ENCODE measurements at regions not wholly inside any gene's neighbourhood (a gene's known extent, or its start where the extent isn't known, plus 50 kb on each side); places are given as distances from the start of the nearest gene placed in this dataset.
A peak's percentile ranks its signal among the peaks of the same experiment; 100 is the strongest.
"Not testable (repeated sequence)": the region's sequence is repeated elsewhere in the genome, so short reads cannot be mapped to it uniquely, and the experiment has no call there.

DNA sequence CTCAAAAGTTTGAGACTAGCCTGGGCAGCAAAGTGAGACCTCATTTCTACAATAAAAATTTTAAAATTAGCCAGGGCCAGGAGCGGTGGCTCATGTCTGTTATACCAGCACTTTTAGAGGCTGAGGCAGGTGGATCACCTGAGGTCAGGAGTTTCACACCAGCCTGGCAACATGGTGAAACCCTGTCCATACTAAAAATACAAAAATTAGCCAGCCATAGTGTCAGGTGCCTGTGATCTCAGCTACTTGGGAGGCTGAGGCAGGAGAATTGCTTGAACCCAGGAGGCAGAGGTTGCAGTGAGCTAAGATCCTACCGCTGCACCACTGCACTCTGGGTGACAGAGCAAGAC, 85.1 kb upstream of the MAP4 start:
- not testable (repeated sequence) for DNase-seq (ENCODE audit: low spot score)

DNA sequence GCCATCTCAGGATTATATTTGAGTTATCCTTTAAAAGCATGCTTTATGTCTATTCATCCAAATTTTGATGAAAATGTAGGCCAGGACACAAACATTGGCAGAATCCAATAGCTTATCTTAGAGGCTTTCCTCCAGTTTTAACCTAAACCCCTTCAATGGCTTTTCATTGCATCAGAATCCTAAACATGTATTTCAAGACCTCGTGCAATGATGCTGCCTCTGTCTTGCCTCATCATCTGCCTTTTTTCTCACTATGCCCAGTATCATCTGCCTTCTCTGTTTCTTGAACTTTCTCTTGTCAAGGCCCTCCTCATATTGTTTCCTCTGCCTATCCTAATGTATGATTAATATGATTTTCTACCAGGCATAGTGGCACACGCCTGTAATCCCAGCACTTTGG, 76.1 kb upstream of the MAP4 start:
- no peak for DNase-seq (ENCODE audit: low spot score)

DNA sequence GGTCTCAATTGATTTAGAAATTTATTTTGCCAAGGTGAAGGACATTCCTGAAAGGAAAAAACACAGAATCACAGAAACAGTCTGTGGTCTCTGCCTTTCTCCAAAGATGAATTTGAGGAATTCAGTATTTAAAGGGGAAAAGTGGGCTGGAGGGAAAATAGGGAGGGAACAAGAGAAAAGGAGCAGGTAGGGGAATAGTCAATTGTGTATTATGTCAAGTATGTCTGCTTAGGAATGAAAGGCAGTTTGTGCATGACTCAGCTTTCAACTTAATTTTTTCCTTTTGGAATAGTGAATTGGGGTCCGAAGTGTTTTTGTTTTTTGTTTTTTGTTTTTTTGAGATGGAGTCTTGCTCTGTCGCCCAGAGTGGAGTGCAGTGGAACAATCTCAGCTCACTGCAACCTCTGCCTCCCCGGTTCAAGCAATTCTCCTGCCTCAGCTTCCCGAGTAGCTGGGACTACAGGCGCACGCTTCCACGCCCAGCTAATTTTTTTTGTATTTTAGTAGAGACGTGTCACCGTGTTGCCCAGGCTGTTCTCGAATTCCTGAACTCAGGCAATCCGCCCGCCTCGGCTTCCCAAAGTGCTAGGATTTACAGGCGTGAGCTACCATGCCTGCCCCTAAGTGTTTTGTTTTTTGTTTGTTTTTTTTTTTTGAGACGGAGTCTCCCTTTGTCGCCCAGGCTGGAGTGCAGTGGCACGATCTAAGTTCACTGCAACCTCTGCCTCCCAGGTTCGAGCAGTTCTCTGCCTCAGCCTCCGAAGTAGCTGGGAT, 74.1 kb upstream of the MAP4 start:
- DNase-seq (ENCODE audit: low spot score): no peak

DNA sequence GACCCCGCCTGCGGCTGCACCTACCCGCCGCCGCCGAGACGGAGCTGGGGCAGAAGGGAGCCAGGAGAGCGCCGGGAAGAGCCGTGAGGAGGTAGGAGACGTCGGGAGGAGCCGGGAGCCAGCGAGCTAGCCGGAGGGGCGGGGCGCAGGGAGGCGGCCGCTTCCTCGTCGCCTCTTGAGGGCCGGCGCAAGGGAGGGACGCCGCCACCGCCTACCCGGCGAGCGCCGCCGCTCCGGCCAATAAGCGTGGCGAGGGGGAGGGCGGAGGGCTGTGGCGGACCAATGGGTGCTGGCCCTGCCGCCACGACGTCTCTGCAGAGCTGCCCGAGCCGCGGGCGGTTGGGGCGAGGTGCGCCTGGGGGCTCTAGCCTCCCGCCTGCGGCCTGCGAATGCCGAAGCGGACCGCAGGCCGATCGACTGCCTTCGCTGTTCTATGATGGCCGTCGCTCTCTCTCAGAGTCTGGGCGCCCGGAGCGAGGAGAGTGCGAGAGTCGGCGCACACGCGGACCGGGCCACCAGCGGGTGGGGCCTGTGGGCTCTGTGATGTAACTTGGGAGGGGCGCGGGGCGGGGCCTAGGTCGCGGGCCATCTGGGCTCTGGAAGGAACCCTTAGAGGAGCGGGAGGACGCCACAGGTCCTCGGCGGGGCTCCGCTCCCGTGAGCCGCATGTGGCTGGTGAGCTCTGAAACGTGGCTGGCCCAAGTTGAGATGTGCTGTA, 72.7 kb upstream of the MAP4 start:
- peak; percentile 95 for DNase-seq (ENCODE audit: low spot score)

DNA sequence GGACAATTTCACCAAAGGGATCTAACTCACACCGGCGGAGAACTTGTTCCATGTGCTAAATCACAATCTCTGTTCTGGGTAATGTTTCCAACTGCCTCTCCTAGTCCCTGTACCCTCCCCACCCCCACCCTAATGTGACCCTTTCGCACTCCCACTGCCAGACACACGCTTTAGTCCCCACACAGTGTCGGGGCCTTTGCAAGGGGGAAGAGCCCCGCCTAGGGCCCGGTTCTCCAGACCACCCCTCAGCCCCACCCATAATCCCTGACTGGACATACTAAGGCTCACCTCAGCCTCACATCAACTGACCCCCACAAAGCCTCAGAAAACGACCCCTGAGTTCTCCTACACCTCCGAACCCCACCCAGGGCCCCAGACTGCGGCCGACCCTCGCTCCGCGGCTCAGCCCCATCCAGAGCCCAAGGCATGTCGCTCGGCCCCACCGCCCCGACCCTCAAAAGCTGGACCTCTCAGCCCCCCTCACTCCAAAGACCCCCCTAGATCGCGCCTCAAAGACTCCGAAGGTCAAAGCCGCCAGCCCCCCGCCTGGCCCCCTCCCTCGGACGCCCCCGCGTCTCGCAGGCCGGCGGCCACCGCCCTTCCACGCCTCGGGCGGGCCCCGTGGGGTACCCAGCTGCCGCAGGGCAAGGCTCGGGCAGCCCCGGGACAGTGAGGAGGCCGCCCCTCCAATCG, 72.0 kb upstream of the MAP4 start:
- DNase-seq (ENCODE audit: low spot score): peak; percentile 9

DNA sequence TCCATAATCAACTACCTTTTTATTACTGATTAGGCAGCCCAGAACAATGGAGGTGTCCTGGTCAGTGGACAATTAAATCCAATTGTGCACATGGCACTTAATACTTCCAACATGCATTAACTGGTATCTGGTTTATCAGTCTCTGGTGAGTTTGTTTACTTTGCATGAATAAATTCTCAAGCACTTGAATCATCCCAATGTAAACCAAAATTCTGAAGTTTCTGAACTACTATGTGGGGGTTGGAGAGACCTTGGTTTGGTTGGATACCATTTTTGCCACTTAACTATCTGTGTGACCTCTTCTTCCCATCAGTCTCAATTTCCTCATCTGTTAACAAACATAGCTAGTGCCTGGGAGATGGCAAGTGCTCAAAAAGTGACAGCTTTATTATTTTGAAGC, 70.5 kb upstream of the MAP4 start:
- DNase-seq (ENCODE audit: low spot score): no peak

DNA sequence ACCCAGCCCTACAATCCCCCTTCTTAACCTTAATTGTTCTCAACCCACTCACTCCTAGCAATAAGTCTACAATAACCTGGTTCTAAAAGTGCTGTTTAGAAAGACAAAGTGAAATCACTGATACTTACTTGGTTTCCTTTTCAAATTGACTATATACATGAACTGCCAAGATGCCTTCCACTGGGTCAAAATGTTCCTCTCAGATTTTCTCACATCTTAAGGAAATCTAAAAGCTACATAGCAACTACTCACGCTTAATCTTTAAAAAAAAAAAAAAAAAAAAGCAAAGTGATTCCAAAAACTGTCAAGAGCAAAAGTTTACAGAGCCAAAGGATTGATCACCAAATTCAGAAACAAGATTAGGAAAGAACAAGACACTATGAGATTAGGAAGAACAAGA, 68.7 kb upstream of the MAP4 start:
- peak; percentile 44 for DNase-seq (ENCODE audit: low spot score)

DNA sequence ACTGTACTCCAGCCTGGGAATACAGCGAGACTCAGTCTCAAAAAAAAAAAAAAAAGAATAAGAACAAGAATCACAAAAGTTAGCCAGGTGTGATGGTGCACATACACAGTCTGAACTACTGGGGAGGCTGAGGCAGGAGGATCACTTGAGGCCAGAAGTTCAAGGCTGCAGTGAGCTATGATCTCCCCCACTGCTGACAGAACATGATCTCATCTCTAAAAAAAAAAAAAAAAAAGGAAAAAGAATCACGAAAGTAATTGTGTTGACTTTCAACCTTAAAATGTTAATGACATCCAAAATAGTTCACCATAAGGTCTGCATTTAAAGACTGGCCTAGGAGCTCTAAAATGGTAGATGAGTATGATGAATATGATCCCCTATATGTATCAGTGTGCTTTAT, 68.0 kb upstream of the MAP4 start:
- DNase-seq (ENCODE audit: low spot score): no peak

DNA sequence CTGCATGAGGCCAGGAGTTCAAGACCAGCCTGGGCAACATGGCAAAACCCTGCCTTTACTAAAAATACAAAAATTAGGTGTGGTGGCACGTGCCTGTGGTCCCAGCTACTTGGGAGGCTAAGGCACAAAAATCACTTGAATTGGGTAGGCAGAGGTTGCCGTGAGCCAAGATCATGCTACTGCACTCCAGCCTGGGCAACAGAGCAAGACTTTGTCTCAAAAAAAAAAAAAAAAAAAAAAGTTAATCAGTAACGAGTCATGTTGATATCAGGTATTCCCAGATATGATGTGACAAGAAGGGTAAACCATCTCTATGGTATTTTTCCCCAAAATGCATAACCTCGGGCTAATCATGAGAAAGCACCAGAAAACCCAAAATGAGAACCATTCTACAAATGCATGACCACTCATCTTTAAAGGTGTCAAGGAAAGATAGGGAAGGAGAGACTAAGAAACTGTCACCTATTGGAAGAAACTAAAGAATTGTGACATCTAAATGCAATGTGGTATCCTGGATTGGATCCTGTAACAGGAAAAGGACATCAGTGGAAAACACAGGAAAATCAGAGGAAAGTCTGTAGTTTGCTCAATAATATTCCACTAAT, 66.5 kb upstream of the MAP4 start:
- no peak for DNase-seq (ENCODE audit: low spot score)

DNA sequence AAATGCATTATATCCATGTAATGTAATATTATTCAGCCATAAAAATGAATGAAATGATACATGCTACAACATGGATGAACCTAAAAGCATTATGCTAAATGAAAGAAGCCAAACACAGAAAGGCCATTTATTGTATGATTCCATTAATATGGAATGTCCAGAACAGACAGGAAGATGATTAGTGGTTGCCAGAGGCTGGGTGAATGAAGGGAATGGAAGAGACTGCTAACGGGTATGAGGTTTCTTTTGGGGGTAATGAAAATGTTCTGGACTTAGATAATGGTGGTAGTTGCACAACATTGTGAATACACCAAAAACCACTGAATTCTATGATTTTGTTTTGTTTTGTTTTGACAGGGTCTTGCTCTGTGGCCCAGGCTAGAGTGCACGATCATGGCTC, 61.6 kb upstream of the MAP4 start:
- DNase-seq (ENCODE audit: low spot score): no peak

DNA sequence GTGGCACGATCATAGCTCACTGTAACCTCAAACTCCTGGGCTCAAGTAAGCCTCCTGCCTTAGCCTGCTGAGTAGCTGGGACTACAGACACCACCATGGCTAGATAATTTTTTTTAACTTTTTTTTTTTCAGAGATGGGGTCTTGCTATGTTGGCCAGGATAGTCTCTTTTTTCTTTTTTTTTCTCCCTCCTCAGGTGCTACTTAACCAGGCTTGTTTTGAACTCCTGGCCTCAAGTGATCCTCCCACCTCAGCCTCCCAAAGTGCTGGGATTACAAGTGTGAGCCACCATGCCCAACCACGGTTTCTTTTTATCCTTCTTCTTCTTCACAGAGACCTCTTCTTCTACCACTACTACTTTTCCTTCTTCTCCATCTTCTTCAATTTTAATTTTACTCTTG, 53.8 kb upstream of the MAP4 start:
- no peak for DNase-seq (ENCODE audit: low spot score)

DNA sequence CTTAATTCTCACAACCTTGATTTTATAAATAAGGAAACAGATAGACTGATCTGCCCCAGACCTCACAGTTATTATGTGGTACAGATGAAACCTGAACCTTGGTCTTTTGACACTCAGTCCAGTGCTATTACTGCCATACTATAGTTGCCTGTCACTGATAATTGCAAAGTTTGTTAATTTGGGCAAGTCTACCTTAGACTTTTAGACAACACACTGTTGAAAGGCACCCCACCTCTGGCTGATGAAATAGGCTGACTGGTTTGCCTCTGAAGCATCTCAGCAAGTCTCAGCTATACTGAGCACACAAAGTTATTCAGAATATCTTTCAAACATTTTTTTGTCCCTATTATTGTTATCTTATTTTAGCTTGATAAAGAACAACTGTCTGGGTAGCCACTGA, 53.1 kb upstream of the MAP4 start:
- no peak for DNase-seq (ENCODE audit: low spot score)

DNA sequence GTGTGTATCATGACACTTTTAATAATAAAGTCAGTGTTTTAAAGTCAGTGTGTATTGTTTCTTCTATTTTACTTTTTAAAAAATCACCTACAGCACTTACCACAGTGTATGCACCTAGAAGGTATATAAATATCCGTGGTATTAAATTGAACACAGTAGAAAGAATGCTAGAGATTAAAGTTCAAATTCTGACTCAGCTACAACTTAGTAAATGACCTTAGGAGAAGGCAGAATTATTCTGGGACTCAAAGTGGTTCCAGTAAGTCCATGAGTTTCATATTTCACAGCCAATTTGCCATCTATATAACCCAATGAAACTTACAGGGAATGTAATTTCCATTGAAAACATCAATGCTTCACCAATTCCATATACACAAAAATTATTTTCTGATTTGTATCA, 52.7 kb upstream of the MAP4 start:
- DNase-seq (ENCODE audit: low spot score): no peak

DNA sequence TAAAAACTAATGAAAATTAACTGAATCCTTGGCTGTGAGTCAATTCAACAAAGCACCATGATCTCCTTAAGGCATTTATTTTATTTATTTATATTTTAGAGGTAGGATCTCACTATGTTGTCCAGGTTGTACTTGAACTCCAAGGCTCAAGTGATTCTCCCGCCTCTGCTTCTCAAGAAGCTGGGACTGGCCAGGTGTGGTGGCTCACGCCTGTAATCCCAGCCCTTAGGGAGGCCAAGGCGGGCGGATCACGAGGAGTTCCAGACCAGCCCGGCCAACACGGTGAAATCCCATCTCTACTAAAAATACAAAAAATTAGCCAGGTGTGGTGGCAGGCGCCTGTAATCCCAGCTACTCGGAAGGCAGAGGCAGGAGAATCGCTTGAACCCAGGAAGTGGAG, 52.1 kb upstream of the MAP4 start:
- not testable (repeated sequence) for DNase-seq (ENCODE audit: low spot score)

DNA sequence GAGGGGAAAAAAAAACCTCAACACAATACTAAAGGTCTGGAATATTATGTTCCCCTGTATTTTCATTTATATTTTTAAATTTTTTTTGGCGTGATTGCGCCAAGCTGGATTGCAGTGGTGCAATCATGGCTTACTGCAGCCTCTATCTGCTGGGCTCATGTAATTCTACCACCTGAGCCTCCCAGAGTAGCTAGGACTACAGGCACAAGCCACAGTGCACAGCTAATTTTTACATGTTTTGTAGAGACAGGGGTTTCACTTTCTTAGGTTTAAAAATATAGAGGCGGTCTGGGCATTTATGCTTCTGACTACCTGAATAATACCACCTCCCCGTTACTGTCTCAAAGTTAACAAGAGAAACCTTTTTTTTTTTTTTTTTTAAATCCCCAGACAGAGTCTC, 51.1 kb upstream of the MAP4 start:
- no peak for DNase-seq (ENCODE audit: low spot score)
